DLD1 (cell line): ENCODE measurements at regions not wholly inside any gene's neighbourhood (a gene's known extent, or its start where the extent isn't known, plus 50 kb on each side); places are given as distances from the start of the nearest gene placed in this dataset.

Source experiments
- in situ Hi-C: cut with HindIII; loops from 2 replicates; pipeline ENCODE4 v1.10.0; 2017; ENCODE audit warnings: low sequenced_read_pairs

DNA sequence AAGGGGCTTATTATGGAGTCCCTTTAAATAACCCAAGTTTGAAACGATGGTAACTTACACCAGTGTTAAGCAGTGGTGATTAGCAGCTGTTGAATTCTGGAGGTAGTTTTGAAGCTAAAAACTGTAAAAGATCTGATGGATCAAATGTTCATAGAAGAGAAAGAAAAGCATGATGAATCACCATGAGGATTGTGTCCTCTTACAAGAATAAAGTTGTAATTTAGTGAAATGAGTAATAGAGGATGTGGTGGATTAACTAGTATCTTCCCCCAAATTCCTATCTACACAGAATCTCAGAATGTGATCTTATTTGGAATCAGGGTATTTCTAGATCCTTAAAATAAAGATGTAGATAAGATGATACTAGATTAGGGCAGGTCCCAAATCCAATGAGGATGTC is 1138.2 kb upstream of the TMEFF2 start:
- in situ Hi-C loops, result no loop called here

DNA sequence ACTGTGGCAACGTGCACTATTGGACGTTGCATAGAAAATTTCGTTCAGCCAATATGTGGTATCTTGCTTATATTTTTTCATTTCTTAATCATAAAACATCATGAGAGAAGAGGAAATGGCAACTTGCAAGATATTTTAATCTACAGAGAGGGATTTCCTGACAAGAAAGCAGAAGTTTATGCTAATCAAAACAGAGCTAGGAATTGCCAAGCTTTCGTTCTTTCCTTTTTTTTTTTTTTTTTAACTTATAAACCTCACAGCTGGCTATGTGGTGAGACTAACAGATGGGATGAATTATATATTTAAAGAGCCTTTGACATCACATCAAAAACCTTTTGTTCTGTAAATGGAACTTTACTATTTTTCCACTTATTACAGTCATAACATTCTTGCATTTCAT is 1136.9 kb upstream of the TMEFF2 start:
- in situ Hi-C loops, result no loop called here

DNA sequence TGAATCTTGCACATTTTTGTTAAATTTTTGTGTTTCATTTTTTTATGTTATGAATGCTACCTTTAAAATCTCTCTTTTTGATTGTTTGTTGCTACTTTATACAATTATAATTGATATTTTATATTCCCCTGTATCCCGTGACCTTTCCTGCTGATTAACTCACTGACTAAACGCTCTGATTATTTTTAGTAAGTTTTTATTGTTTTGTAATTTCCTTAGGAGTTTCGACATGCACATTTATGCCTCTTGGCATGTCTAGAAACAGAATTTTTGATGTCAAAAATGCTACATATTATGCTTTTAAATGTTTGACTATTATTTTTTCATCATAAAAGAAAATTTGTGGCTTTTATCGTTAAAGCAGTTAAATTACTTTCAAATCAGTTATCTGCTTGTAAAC is 1131.6 kb upstream of the TMEFF2 start:
- in situ Hi-C loops, result no loop called here

DNA sequence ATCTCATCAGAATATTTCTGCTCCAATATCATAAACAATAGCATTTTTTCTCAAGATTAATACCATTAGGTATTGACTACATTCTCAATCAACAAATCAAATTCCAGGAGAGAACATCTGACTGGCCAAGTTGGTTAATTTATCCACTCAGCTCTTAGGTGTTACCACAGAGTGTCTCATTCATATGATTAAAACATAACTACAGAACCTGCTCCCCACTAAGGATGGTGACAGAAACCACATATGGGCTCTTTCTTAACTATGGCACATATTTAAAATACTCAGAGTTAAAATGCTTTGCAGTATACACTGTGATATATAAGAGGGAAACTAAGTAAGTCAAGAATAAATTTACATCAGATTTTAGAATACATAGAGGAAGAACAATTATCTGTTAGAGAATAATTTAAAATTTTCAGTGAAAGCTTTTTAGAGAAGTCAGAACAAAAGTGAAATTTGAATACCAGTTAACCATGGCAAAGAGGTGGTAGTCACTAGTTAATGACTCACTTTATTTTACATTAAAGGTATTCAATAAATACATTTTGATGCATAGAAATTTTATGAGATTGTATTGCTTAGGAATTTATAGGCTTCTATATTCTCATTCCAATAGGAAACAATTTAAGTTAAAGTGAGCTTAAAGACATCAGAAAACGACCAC is 1120.8 kb upstream of the TMEFF2 start:
- in situ Hi-C loops, result no loop called here

DNA sequence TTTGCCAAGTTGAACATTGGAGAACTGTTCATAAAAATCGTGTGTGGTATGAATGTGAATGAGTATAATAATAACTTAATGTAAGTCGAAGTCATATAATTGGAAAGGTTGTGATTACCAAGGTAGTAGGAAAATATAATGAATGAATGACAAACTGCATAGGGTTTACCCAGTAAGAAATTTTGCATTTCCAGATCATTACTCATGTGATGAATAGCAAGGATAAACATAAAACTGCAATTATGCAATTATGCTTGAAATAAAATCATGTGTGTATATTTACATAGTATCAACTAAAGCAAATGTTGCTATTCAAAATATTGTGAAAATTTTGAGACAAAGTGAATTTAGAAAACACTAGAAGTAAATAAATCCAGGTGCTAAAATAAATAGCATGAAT is 1108.7 kb upstream of the TMEFF2 start:
- in situ Hi-C loops, result no loop called here

DNA sequence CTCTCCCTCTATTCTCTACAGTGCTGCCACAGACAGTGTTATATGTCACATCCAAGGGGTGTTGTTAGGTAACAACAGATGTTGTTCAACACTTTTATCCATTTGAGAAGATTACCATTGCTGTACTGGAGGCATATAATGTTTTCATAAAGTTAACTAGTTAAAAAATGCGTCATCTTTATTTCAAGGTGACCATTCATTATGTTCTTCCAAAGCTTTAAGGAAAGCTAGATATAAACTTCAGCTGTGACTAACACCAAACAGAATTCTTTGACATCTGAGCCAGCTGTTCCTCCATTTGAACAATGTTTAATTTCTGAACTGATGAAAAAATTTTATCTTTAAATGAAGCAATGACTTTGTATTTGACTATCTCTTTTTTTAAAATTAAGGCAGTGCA is 1099.6 kb upstream of the TMEFF2 start:
- in situ Hi-C loops, result no loop called here

DNA sequence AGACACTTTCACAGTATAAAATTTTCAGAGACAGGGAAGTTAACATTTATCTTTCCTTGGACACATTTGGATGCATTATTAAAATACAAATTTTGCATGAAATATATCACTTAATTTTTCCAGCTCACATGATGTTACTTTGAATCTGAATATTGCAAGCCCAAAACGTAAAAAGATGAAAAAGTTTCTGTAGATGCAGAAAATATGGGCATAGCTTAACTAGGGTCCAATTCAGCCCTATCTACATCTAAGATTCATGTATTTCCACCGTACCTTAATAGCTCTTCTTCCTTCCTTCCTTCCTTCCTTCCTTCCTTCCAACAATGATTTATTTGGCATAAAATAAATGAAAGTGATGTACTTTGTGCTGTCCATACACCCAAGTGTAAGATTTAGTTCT is 1084.6 kb upstream of the TMEFF2 start:
- in situ Hi-C loops, result no loop called here

DNA sequence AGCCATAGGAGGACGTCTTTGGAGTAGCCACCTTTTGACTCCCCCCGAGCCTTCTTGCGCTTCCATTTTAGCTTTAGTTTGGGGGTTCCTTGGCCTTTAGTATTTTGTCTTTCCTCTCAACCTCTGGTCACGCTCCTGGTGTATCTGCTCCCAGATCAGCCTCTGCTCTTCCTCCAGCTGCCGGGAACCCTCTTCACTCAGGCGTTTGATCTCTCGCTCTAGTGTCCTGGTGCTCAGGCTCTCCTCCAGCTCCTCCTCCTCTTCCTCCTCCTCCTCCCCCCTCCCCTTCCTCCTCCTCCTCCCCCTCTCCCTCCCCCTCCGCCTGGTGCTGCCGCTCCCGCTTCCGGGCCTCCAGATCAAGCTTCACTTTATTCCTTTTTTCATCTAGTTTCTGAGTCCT is 1082.3 kb upstream of the TMEFF2 start:
- in situ Hi-C loops, result no loop called here

DNA sequence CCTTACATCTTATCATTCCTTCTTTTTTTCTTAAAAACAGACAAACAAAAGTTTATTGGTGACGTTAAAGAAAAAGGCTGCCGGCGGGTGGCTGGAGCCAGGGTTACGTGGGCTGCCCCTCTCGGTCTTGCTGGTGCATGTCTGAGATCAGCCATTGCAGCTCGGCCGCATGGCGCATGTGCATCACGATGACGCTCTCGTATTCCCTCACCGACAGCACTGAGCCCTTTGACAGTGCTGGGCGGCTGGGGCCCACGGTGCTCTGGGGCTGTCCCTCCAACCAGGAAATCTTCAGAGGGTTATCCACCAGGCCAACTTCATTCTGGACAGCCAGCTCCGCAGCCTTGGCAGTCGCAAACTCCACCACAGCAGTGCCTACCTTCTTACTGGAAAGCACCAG is 1081.8 kb upstream of the TMEFF2 start:
- in situ Hi-C loops, result no loop called here

DNA sequence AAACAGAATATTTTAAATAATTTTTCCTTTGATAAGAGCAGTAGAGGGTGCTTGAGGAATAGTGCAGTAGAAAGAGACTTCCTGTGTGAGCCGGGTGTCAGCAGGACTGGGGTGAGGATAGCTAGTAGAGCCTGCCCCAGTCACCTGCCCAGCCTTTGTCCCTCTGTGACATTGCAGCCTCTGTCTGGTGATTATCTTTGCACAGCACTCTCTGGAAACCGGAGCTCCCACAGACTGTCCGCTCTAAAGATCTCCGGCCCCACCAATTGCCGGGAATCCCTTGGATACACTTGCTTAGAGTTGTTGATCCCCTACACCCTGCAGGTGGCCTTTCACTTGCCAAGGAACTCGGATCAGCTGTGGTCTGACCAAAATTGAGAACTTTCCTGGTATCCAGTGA is 1081.3 kb upstream of the TMEFF2 start:
- in situ Hi-C loops, result no loop called here

DNA sequence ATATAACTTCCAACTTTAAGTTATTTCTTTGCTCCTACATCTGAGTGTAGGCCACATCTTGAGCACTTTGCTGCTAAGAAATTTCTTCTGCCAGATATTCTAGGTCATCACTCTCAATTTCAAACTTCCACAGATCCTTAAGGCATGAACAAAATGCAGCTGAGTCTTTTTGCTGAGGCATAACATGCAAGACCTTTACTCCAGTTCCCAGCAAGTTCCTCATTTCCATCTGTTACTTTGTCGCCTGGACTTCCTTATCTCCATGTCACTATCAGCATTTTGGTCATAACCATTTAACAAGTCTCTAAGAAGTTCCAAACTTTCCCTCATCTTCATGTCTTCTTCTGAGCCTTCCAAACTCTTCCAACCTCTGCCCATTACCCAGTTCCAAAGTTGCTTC is 1077.3 kb upstream of the TMEFF2 start:
- in situ Hi-C loops, result no loop called here

DNA sequence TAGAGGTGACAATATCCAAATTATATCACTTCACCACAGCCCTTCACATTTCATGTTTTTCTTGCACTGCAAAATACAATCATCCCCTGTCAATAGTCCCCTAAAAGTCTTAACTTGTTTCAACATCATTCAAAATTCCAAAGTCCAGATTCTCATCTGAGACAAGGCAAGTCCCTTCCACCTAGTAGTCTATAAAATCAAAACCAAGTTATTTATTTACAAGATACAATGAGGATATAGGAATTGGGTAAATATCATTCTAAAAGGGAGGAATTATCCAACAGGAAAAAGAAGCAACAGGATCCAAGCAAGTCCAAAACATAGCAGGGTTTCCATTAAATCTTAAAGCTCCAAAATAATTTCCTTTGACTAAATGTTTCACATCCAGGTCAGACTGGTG is 1076.1 kb upstream of the TMEFF2 start:
- in situ Hi-C loops, result no loop called here

DNA sequence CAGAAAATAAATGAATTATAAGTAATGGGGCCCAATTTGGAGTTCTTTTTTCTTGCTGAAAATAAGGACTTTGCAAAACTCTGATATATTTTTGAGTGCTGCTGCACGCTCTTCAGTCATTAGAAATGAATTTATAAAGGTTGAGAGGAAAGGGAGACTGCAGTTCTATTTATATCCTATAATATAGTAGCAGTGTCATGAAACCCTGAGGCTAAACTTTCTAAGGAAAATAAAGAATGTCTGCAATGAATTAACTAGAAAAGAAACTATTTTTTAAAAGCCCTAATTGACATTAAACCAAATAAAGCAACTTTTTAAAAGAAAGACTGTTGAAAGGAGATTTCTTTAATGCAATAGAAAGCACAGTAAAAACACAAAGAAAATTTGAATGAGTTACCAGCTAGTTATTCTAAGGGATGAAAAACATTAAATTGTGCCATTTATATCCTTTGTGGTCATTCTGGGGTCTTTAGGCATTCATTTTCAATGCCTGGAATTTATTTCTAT is 1072.8 kb upstream of the TMEFF2 start:
- in situ Hi-C loops, result no loop called here

DNA sequence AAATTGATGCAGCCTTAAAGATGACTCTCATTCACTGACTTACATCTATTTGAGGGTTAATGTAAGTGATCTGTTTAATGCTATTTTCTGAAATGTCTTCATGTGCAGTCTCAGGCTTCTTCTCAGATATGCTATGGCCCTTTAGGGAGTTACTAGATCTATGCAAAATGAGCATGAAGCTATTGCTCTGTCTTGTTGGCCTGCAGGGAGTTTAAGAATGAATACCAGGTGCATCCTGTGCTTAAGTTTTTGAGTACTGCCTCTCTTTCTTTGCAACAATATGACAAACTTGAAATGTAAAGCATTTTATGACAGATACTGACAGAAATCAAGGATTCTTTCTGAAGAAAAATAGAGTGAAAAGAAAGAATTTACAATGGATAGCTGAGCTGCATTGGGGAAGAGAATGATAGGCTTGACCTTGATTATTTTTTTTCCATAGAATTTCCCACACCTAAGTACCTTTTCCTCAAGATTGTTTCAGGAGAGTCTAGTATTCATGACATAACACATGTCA is 1058.3 kb upstream of the TMEFF2 start:
- in situ Hi-C loops, result no loop called here

DNA sequence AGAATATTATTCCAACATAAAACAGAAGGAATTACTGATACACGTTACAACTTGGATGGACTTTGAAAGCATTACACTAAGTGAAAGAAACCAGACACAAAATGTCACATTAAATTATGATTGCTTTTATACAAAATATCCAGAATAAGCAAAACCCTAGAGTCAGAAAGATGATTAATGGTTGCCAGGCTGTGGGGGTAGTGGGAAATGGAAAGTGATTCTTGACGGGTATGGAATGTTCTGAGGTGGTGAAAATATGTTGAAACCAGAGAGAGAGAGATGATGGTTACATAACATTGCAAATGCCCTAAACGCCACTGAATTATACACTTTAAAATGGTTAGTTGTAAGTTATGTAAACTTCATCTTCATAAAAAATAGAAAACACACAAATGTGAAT is 1057.2 kb upstream of the TMEFF2 start:
- in situ Hi-C loops, result no loop called here

DNA sequence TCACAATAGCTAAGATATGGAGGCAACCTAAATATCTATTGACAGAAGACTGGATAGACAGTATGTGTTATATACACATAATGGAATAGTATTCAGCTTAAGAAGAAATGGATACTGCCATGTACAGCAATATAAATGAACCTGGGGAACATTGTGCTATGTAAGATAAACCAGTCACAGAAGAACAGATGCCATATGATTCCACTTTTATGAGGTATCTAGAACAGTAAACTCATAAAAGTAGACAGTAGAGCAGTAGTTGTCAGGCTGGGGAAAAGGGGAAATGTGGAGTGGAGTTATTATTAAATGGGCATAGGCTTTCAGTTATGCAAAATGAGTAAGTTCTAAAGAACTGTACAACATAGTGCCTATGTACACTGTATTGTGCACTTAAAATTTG is 1055.7 kb upstream of the TMEFF2 start:
- in situ Hi-C loops, result no loop called here

DNA sequence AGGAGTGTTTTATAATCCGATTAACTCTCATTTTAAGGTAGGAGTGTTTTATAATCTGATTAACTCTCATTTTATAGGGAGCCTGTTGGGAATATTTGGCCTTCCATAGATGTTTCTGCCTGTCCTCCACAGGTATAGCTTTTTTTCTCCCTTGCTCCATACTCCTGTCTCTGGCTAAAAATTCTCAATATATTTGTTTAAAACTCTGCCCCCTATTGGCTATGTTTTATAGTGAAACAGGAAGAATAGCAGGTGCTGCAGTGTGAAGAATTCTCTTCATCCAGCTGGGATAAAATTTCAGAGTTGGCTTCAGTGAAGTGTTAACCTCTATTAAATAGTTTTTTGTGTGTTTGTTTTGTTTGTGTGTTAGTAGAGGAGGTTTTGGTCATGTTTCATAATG is 1046.0 kb upstream of the TMEFF2 start:
- in situ Hi-C loops, result no loop called here

DNA sequence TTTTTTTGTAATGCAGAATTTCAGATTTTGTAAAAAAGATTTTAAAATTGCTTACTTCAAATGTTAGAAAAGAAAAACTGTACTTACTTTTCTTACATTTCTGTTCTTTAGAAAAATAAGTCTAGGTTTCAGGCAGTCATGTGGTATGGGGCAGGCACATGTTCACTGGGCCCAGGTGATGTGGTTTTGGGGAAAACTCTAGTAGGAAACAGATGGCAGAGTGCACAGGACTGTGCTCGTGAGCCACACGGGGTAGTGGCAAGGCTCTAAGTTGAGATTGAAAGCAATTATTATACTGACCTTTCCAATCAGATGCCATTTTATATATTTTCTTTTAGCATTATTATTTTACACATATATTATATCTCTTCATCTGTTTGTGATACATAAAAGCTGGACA is 1036.9 kb upstream of the TMEFF2 start:
- in situ Hi-C loops, result no loop called here

DNA sequence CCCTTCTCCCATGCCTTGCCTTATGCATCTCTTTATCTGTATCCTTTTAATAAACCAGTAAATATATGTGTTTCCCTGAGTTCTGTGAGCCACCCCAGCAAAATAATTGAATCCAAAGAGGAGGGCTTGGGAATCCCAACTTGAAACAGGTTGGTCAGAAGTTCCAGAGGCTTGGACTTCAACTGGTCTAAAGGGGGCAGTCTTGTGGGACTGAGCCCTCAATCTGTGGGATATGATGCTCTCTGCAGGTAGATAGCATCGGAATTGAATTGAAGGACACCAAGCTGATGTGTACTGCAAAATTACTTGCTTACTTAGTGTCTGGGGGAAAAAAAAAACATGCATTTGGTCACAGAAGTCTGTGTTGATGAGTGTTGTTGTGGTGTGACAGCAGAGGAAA is 1033.5 kb upstream of the TMEFF2 start:
- in situ Hi-C loops, result no loop called here

DNA sequence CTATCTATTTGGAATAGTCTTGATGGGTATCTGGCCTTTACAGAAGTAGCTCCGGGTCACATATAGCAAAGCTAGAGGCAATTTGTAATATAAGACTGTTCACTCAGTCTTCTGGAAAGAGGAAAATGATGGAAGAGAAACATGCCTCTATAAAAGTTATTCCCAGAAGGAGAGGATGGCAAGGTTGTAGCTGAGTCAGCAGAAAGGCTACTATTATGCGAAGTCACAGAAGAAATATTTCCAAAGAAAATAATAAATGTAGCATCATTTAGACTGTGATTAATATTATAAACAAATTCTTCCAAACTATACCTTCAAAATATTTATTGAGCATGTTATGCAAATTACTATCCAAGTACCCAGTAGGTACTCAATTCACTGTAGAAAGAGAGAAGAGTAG is 1027.7 kb upstream of the TMEFF2 start:
- in situ Hi-C loops, result no loop called here

DNA sequence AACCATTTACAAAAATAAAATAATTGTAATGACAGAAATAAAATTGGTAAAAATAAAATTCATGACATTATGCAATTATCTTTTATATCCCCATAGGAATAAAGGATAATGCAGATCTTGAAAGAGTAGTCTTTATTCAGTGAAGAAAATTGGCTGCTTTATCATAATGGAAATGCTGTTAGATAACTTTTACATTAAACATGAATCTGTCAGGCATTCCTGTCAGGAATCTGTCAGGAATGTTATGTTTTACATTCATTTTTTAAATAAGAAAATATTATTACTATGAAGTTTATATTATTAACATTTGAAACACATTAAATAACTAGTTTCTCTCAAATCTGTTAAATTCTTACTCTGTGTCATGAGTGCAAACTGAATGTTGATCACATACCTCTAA is 1024.7 kb upstream of the TMEFF2 start:
- in situ Hi-C loops, result no loop called here

DNA sequence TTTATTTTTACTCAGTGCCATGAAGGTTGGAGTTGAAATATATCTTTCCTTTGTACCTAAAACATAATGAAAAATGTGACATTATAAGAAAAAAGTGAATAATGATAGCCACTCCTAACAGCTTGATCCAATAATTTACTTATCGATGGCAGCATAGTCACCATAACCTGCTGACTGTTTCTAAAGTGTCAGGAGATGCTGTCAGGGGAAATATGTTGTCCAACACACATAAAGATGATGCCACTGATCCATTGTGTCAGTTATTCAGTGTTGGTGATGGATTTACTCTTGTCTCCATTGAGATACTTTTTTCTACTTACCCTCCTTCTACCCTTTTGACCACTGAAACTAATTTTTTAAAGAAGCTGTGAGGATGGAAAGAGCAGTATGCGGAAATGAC is 1006.9 kb upstream of the TMEFF2 start:
- in situ Hi-C loops, result no loop called here

DNA sequence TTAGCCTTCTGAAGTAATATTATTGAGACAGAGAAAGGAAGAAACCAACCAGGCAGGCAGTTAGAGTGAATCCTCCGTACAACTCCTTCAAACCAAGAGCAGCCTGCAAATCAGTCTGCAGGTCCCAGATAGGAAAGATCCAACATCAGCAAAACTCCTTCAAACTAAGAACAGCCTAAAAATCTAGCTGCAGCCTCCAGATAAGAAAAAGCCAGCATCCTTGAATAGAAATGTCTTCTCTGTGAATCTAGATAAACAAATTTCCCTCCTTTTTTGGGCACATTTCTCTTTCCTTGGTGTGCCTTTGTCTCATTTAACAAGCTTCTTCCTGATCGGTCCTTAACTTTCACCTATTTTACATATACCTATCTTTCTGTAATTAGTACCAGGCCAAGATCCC is 1004.6 kb upstream of the TMEFF2 start:
- in situ Hi-C loops, result no loop called here
